ENCODE measurements at regions not wholly inside any gene's neighbourhood (a gene's known extent, or its start where the extent isn't known, plus 50 kb on each side); places are given as distances from the start of the nearest gene placed in this dataset.
"Not testable (repeated sequence)": the region's sequence is repeated elsewhere in the genome, so short reads cannot be mapped to it uniquely, and the experiment has no call there.

- not testable (repeated sequence) for H3K4me3 ChIP-seq (ENCODE audit: low read depth, low read length); DNase-seq (ENCODE audit: low read depth)
Observed at GRCh38 chr16:21512280-21513192, 86.8 kb upstream of the METTL9 start.

GRCh38 chr16:21513337-21513741 lies 86.0 kb upstream of the METTL9 start:
- DNase-seq (ENCODE audit: low read depth); H3K4me3 ChIP-seq (ENCODE audit: low read depth, low read length): not testable (repeated sequence)

- not testable (repeated sequence) for H3K4me3 ChIP-seq (ENCODE audit: low read depth, low read length); DNase-seq (ENCODE audit: low read depth)
Observed at GRCh38 chr16:21513812-21514473, 85.4 kb upstream of the METTL9 start.

- H3K4me3 ChIP-seq (ENCODE audit: low read depth, low read length); DNase-seq (ENCODE audit: low read depth): not testable (repeated sequence)
Observed at GRCh38 chr16:21514474-21514840, 84.9 kb upstream of the METTL9 start.

- not testable (repeated sequence) for DNase-seq (ENCODE audit: low read depth); H3K4me3 ChIP-seq (ENCODE audit: low read depth, low read length)
Observed at GRCh38 chr16:21516705-21517040, 82.7 kb upstream of the METTL9 start.

GRCh38 chr16:21517263-21517662 lies 82.1 kb upstream of the METTL9 start:
- DNase-seq (ENCODE audit: low read depth); H3K4me3 ChIP-seq (ENCODE audit: low read depth, low read length): not testable (repeated sequence)

- not testable (repeated sequence) for DNase-seq (ENCODE audit: low read depth)
- peak overlapping the region; percentile 72 for H3K4me3 ChIP-seq (ENCODE audit: low read depth, low read length)
Observed at GRCh38 chr16:21519361-21520133, 79.8 kb upstream of the METTL9 start.

GRCh38 chr16:21520134-21521047 lies 79.0 kb upstream of the METTL9 start:
- peak overlapping the region; percentile 69 for H3K4me3 ChIP-seq (ENCODE audit: low read depth, low read length)
- DNase-seq (ENCODE audit: low read depth), result peak; percentile 94

- H3K4me3 ChIP-seq (ENCODE audit: low read depth, low read length); DNase-seq (ENCODE audit: low read depth): not testable (repeated sequence)
Observed at GRCh38 chr16:21521048-21521389, 78.4 kb upstream of the METTL9 start.

- DNase-seq (ENCODE audit: low read depth), result peak; percentile 78
- peak; percentile 33 for TF ChIP-seq CTCF (conservative IDR thresholded peaks at IDR 0.05; ENCODE audit: low read depth, low read length)
- peak overlapping the region; percentile 1 for H3K4me3 ChIP-seq (ENCODE audit: low read depth, low read length)
Observed at GRCh38 chr16:21521390-21522143, 77.8 kb upstream of the METTL9 start.

- DNase-seq (ENCODE audit: low read depth); H3K4me3 ChIP-seq (ENCODE audit: low read depth, low read length): not testable (repeated sequence)
Observed at GRCh38 chr16:21522846-21523245, 76.5 kb upstream of the METTL9 start.

All from choroid plexus epithelial cell (primary cell).